Esophagus squamous epithelium (tissue), 5 donors: ENCODE measurements at regions not wholly inside any gene's neighbourhood (a gene's known extent, or its start where the extent isn't known, plus 50 kb on each side); places are given as distances from the start of the nearest gene placed in this dataset.

Source experiments
- DNase-seq: peaks from one replicate; lab custom pipeline; 2025; lab: John Stamatoyannopoulos, UW
- H3K27ac ChIP-seq, 4 donors: fragments of 200-600 bp; sonication (generic); one replicate each; pipeline ENCODE4 v1.5.1; 2016 to 2019; ENCODE audit warnings: mild to moderate bottlenecking in 1 of 4
- H3K27me3 ChIP-seq, 4 donors: fragments of 200-600 bp; sonication (generic); 1 replicate in 3 of 4; 2 replicates in 1 of 4; pipeline versions ENCODE4 v1.5.1 to v1.6.0; 2017 to 2021; ENCODE audit warnings: antibody characterized with exemption in 1 of 4
- H3K36me3 ChIP-seq, 3 donors: fragments of 200-600 bp; sonication (generic); one replicate each; pipeline ENCODE4 v1.5.1; 2016 to 2019
- H3K4me1 ChIP-seq, 3 donors: fragments of 200-600 bp; sonication (generic); one replicate each; pipeline ENCODE4 v1.5.1; 2017 to 2019
- H3K4me3 ChIP-seq, 4 donors: fragments of 200-600 bp; sonication (generic); 1 replicate in 3 of 4; 2 replicates in 1 of 4; pipeline ENCODE4 v1.5.1; 2016 to 2019; ENCODE audit warnings: mild to moderate bottlenecking in 2 of 4, moderate library complexity in 1 of 4
- H3K9me3 ChIP-seq, 3 donors: fragments of 200-600 bp; sonication (generic); one replicate each; pipeline ENCODE4 v1.5.1; 2016 to 2019
- POLR2A ChIP-seq, 4 donors: fragments of 450-650 bp; IDR thresholded peaks; one replicate each; pipeline ENCODE4 v1.6.1; 2017; ENCODE audit warnings: antibody characterized with exemption in 4 of 4, mild to moderate bottlenecking in 4 of 4, moderate library complexity in 3 of 4
- WGBS, 2 donors: methylation state at CpG; one replicate each; pipeline ENCODE4 v1.1.5; 2018; 5-methylcytosine and 5-hydroxymethylcytosine counted together
- intact Hi-C: fragments of 100-400 bp; cut with DNase I; formaldehyde crosslinking; loops from one replicate; pipeline ENCODE4 v1.15.0; 2022
- small RNA-seq, 4 donors: library from RNA; depleted of rRNA; stranded (forward); fragments of <200 nt; gene quantifications; one replicate each; pipeline ENCODE3, GENCODE V24; 2016
- TF ChIP-seq, protein P1 (sequence below), 6 experiments: fragments of 450-650 bp in 4 of 6; fragments of 200-600 bp in 2 of 6; sonication (generic) in 2 of 6; IDR thresholded peaks; one replicate each; pipeline ENCODE4 v1.5.1; 2016 to 2019; ENCODE audit warnings: antibody characterized with exemption in 6 of 6, mild to moderate bottlenecking in 4 of 6, moderate library complexity in 4 of 6
- donor health status: DM: yes; HTN: yes; CAD: no.

DNA sequence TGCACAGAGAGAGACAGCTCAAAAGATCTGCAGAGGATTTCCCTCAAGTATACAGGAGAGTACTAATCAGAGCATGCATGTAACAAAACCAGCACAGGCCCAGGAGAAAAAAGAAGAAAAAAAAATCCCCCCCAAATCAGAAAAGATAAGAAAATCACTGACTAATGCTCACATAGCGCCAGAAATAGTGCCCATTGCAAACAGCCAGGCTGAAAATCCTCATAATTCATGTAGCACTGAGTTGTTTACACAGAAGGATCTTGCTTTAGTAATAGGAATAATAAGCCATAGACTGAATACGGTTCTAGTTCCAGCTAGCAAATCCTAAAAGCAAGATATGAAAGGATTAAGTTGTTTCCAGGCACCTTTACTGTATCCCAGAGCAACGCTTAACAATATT, 51.8 kb upstream of the MAGEC2 start:
- no peak for DNase-seq
- no peak overlapping the region for H3K4me3 ChIP-seq
- H3K27ac ChIP-seq, result no peak overlapping the region
- H3K36me3 ChIP-seq, result no peaks in the 10 kb centered on the region
- WGBS, 2 donors, result 43 to 53% methylated on average over 3 of the region's 3 CpGs
- H3K9me3 ChIP-seq, result no peaks in the 10 kb centered on the region
- intact Hi-C loops, result no loop called here
- no peaks in the 10 kb centered on the region for H3K4me1 ChIP-seq
- no peak for TF ChIP-seq POLR2A (IDR thresholded peaks at IDR 0.05)
- TF ChIP-seq, protein P1, sequence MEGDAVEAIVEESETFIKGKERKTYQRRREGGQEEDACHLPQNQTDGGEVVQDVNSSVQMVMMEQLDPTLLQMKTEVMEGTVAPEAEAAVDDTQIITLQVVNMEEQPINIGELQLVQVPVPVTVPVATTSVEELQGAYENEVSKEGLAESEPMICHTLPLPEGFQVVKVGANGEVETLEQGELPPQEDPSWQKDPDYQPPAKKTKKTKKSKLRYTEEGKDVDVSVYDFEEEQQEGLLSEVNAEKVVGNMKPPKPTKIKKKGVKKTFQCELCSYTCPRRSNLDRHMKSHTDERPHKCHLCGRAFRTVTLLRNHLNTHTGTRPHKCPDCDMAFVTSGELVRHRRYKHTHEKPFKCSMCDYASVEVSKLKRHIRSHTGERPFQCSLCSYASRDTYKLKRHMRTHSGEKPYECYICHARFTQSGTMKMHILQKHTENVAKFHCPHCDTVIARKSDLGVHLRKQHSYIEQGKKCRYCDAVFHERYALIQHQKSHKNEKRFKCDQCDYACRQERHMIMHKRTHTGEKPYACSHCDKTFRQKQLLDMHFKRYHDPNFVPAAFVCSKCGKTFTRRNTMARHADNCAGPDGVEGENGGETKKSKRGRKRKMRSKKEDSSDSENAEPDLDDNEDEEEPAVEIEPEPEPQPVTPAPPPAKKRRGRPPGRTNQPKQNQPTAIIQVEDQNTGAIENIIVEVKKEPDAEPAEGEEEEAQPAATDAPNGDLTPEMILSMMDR (IDR thresholded peaks at IDR 0.05), result no peak
- H3K27me3 ChIP-seq, result no peaks in the 10 kb centered on the region

Small RNA genes in the stretch of these regions (small RNA-seq; reads per million reads assigned to genes)
- 0 reads per million in 4 donors for gene RNA5SP516
